ENCODE measurements at regions not wholly inside any gene's neighbourhood (a gene's known extent, or its start where the extent isn't known, plus 50 kb on each side); places are given as distances from the start of the nearest gene placed in this dataset.

- DNase-seq, result no peak
- 100% methylated on average over 4 of the region's 5 CpGs for WGBS (ENCODE audit: insufficient coverage)
- H3K4me1 ChIP-seq (ENCODE audit: control insufficient read depth in 1 of 2, insufficient read depth in 2 of 2, low read length in 2 of 2), result no peaks in the 10 kb centered on the region
- no peaks in the 10 kb centered on the region for H3K27me3 ChIP-seq (ENCODE audit: control insufficient read depth in 2 of 2, insufficient read depth in 2 of 2, low read length in 2 of 2)
- TF ChIP-seq, protein P1, sequence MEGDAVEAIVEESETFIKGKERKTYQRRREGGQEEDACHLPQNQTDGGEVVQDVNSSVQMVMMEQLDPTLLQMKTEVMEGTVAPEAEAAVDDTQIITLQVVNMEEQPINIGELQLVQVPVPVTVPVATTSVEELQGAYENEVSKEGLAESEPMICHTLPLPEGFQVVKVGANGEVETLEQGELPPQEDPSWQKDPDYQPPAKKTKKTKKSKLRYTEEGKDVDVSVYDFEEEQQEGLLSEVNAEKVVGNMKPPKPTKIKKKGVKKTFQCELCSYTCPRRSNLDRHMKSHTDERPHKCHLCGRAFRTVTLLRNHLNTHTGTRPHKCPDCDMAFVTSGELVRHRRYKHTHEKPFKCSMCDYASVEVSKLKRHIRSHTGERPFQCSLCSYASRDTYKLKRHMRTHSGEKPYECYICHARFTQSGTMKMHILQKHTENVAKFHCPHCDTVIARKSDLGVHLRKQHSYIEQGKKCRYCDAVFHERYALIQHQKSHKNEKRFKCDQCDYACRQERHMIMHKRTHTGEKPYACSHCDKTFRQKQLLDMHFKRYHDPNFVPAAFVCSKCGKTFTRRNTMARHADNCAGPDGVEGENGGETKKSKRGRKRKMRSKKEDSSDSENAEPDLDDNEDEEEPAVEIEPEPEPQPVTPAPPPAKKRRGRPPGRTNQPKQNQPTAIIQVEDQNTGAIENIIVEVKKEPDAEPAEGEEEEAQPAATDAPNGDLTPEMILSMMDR (IDR thresholded peaks at IDR 0.05), result no peak
- H3K79me2 ChIP-seq (ENCODE audit: insufficient read depth, low read length), result no peaks in the 10 kb centered on the region
- Mint-ChIP-seq H3K27ac (no peak overlapping the region), H3K27me3 (ENCODE audit: low read depth in 3 of 3) (no peaks in the 10 kb centered on the region), H3K9me3 (peaks cover 0 to 13% (median 6%) of the 10 kb centered on the region in 7 donors), H3K4me1 (no peaks in the 10 kb centered on the region), H3K4me3 (no peak overlapping the region), H3K36me3 (no peaks in the 10 kb centered on the region)
- intact Hi-C loops (cut with micrococcal nuclease), result no loop called here
- no peak overlapping the region for H3K27ac ChIP-seq (ENCODE audit: low read depth in 1 of 2, low read length in 2 of 2)
- H3K4me3 ChIP-seq (replicated peaks in 1 of 3; ENCODE audit: low read depth in 2 of 3, low read length in 3 of 3), result no peak overlapping the region
- no peak overlapping the region for H3K4me2 ChIP-seq (replicated peaks; ENCODE audit: extremely low read depth, low read length, poor library complexity, severe bottlenecking)
- H2AFZ ChIP-seq (ENCODE audit: insufficient read depth, low read depth, low read length, poor library complexity, severe bottlenecking), result no peak overlapping the region
- no peaks in the 10 kb centered on the region for H4K20me1 ChIP-seq (ENCODE audit: insufficient read depth, low read length)
- no peaks in the 10 kb centered on the region for H3K36me3 ChIP-seq (replicated peaks in 1 of 2; ENCODE audit: control insufficient read depth in 1 of 2, insufficient read depth in 2 of 2, low read length in 2 of 2)
- no peak overlapping the region for H3K9ac ChIP-seq (ENCODE audit: insufficient read depth, low read length, poor library complexity, severe bottlenecking)
- peaks cover 4 to 5% of the 10 kb centered on the region in 2 donors for H3K9me3 ChIP-seq (replicated peaks in 1 of 2; ENCODE audit: control insufficient read depth in 1 of 2, insufficient read depth in 1 of 2, low read length in 2 of 2)
These were observed 1066.9 kb downstream of the TSN start for GRCh38 chr2:122822319-122822718.

DNA sequence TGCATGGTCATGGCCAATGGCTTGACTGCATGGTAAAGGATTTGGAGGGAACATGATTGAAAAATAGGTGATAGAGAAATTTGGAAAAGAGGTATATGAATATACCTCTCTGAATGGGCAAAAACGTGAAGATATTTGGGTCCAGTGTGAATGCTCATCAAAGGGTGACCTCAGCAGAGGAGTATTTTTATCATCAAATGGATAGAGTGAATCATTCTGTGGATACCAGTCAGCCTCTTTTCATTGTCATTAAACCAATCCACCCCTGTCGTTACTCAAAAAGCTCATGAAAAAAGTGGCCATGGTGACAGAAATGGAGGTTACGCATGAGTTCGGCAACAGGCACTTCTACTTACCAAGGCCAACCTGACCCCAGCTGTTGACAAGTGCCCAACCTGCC is 1074.7 kb downstream of the TSN start:
- 93% methylated on average over 3 of the region's 4 CpGs for WGBS (ENCODE audit: insufficient coverage)
- H3K4me1 ChIP-seq (ENCODE audit: control insufficient read depth in 1 of 2, insufficient read depth in 2 of 2, low read length in 2 of 2), result no peaks in the 10 kb centered on the region
- H3K27ac ChIP-seq (ENCODE audit: low read depth in 1 of 2, low read length in 2 of 2), result no peak overlapping the region
- H3K9ac ChIP-seq (ENCODE audit: insufficient read depth, low read length, poor library complexity, severe bottlenecking), result no peak overlapping the region
- no peaks in the 10 kb centered on the region for H4K20me1 ChIP-seq (ENCODE audit: insufficient read depth, low read length)
- H3K36me3 ChIP-seq (replicated peaks in 1 of 2; ENCODE audit: control insufficient read depth in 1 of 2, insufficient read depth in 2 of 2, low read length in 2 of 2), result no peaks in the 10 kb centered on the region
- Mint-ChIP-seq H3K27me3 (ENCODE audit: low read depth in 3 of 3) (no peaks in the 10 kb centered on the region), H3K4me3 (no peak overlapping the region), H3K27ac (no peak overlapping the region), H3K36me3 (no peaks in the 10 kb centered on the region), H3K9me3 (peaks cover 0 to 3% (median 1%) of the 10 kb centered on the region in 7 donors), H3K4me1 (no peaks in the 10 kb centered on the region)
- intact Hi-C loops (cut with micrococcal nuclease), result no loop called here
- H3K4me2 ChIP-seq (replicated peaks; ENCODE audit: extremely low read depth, low read length, poor library complexity, severe bottlenecking), result no peak overlapping the region
- no peaks in the 10 kb centered on the region for H3K79me2 ChIP-seq (ENCODE audit: insufficient read depth, low read length)
- no peak overlapping the region for H2AFZ ChIP-seq (ENCODE audit: insufficient read depth, low read depth, low read length, poor library complexity, severe bottlenecking)
- DNase-seq, result no peak
- TF ChIP-seq, protein P1 (IDR thresholded peaks at IDR 0.05), result no peak
- no peak overlapping the region for H3K4me3 ChIP-seq (replicated peaks in 1 of 3; ENCODE audit: low read depth in 2 of 3, low read length in 3 of 3)
- H3K9me3 ChIP-seq (replicated peaks in 1 of 2; ENCODE audit: control insufficient read depth in 1 of 2, insufficient read depth in 1 of 2, low read length in 2 of 2), result peaks cover 3 to 11% of the 10 kb centered on the region in 2 donors
- H3K27me3 ChIP-seq (ENCODE audit: control insufficient read depth in 2 of 2, insufficient read depth in 2 of 2, low read length in 2 of 2), result no peaks in the 10 kb centered on the region
